Activated CD8-positive, alpha-beta memory T cell treated with anti-CD3 and anti-CD28 coated beads, Interleukin-2, amount 50 U/mL, for 4 hours (primary cell): ENCODE measurements at regions not wholly inside any gene's neighbourhood (a gene's known extent, or its start where the extent isn't known, plus 50 kb on each side); places are given as distances from the start of the nearest gene placed in this dataset.

Source experiments
- DNase-seq: peaks from one replicate; pipeline ENCODE4 v3.0.0-alpha.2; 2020

GRCh38 chr14:36028218-36028617, 148.3 kb downstream of the PTCSC3 start:
- DNase-seq = no peak

- DNase-seq = no peak
Observed at GRCh38 chr14:36027354-36027753, 149.2 kb downstream of the PTCSC3 start.

- DNase-seq = no peak
Observed at GRCh38 chr14:36022765-36023410, 153.6 kb downstream of the PTCSC3 start.

- no peak for DNase-seq
Observed at GRCh38 chr14:36021591-36022320, 154.8 kb downstream of the PTCSC3 start.

- DNase-seq = no peak
Observed at GRCh38 chr14:36021030-36021422, 155.5 kb downstream of the PTCSC3 start.

GRCh38 chr14:36020120-36021029, 156.1 kb downstream of the PTCSC3 start:
- no peak for DNase-seq

- no peak for DNase-seq
Observed at GRCh38 chr14:36019126-36019525, 157.4 kb downstream of the PTCSC3 start.

GRCh38 chr14:36014236-36014635, 162.3 kb downstream of the PTCSC3 start:
- DNase-seq = no peak

- DNase-seq = no peak
Observed at GRCh38 chr14:36013483-36013882, 163.0 kb downstream of the PTCSC3 start.

- no peak for DNase-seq
Observed at GRCh38 chr14:36012621-36013020, 163.9 kb downstream of the PTCSC3 start.

- DNase-seq = no peak
Observed at GRCh38 chr14:36009643-36010042, 166.9 kb downstream of the PTCSC3 start.

- DNase-seq = no peak
Observed at GRCh38 chr14:36006623-36007022, 169.9 kb downstream of the PTCSC3 start.

GRCh38 chr14:36005670-36006069, 170.9 kb downstream of the PTCSC3 start:
- no peak for DNase-seq

- DNase-seq = no peak
Observed at GRCh38 chr14:36001936-36002335, 174.6 kb downstream of the PTCSC3 start.

- no peak for DNase-seq
Observed at GRCh38 chr14:35999294-35999693, 173.2 kb downstream of the BRMS1L start.

- no peak for DNase-seq
Observed at GRCh38 chr14:35998303-35998702, 172.2 kb downstream of the BRMS1L start.

GRCh38 chr14:35993684-35993960, 167.5 kb downstream of the BRMS1L start:
- no peak for DNase-seq

GRCh38 chr14:35992816-35993683, 166.9 kb downstream of the BRMS1L start:
- no peak for DNase-seq

- no peak for DNase-seq
Observed at GRCh38 chr14:35991356-35991755, 165.2 kb downstream of the BRMS1L start.

GRCh38 chr14:35989736-35990135, 163.6 kb downstream of the BRMS1L start:
- no peak for DNase-seq

GRCh38 chr14:35988972-35989690, 163.0 kb downstream of the BRMS1L start:
- DNase-seq = no peak

GRCh38 chr14:35988550-35988949, 162.4 kb downstream of the BRMS1L start:
- no peak for DNase-seq
